Tibial nerve (tissue), 3 donors: ENCODE measurements at regions not wholly inside any gene's neighbourhood (a gene's known extent, or its start where the extent isn't known, plus 50 kb on each side); places are given as distances from the start of the nearest gene placed in this dataset.

Source experiments
- CTCF ChIP-seq, 5 experiments: fragments of 200-600 bp in 3 of 5; fragments of 450-650 bp in 2 of 5; sonication (generic) in 3 of 5; IDR thresholded peaks; one replicate each; pipeline ENCODE4 v1.5.1; 2016 to 2019; ENCODE audit warnings: antibody characterized with exemption in 5 of 5, mild to moderate bottlenecking in 3 of 5, moderate library complexity in 2 of 5
- POLR2A ChIP-seq, 2 donors: fragments of 450-650 bp; IDR thresholded peaks; one replicate each; pipeline ENCODE4 v1.6.1; 2017; ENCODE audit warnings: antibody characterized with exemption in 2 of 2, mild to moderate bottlenecking in 2 of 2, moderate library complexity in 2 of 2

GRCh38 chr18:8908792-8909510 lies 193.5 kb upstream of the NDUFV2 start:
- TF ChIP-seq CTCF (IDR thresholded peaks at IDR 0.05) (no peak), POLR2A (IDR thresholded peaks at IDR 0.05) (no peak)
